SK-N-SH (cell line): ENCODE measurements at regions not wholly inside any gene's neighbourhood (a gene's known extent, or its start where the extent isn't known, plus 50 kb on each side); places are given as distances from the start of the nearest gene placed in this dataset.

Experiments used
- CTCF ChIA-PET: fragments of 300-600, 350-600 bp; formaldehyde crosslinking; extraction: SDS; loops from one replicate; lab custom pipeline; 2021; lab: Yijun Ruan, JAX
- POLR2A ChIA-PET: fragments of 350-600 bp; sonication (Branson Sonifier 250); formaldehyde crosslinking; extraction: SDS; loops from one replicate; lab custom pipeline; 2020; ENCODE audit warnings: antibody characterized with exemption, inconsistent platforms; lab: Yijun Ruan, JAX
- DNase-seq: peaks from one replicate; pipeline ENCODE4 v3.0.0; 2012
- H2AFZ ChIP-seq: fragments of 200-600 bp; sonication (generic); 2 replicates; pipeline ENCODE4 v1.8.1; 2016; ENCODE audit warnings: antibody characterized with exemption, mild to moderate bottlenecking, low read depth
- H3F3A ChIP-seq: fragments of 200-600 bp; sonication (generic); replicated peaks from 2 replicates; pipeline ENCODE3; 2016; ENCODE audit warnings: antibody characterized with exemption, mild to moderate bottlenecking; ENCODE audit not compliant: insufficient read depth
- H3K27ac ChIP-seq, 2 experiments: fragments of 200-500 bp in 1 of 2; fragments of 200-600 bp in 1 of 2; sonication (Bioruptor generic) in 1 of 2; sonication (generic), shearing (Covaris generic) in 1 of 2; 2 replicates each; pipeline versions ENCODE4 v1.5.1 to v1.6.1; 2014 to 2016; ENCODE audit warnings: low read depth in 2 of 2, inconsistent platforms in 1 of 2, low read length in 1 of 2, mild to moderate bottlenecking in 1 of 2, mixed read lengths in 1 of 2
- H3K27me3 ChIP-seq: fragments of 200-600 bp; sonication (generic), shearing (Covaris generic); 2 replicates; pipeline ENCODE4 v1.6.1; 2016; ENCODE audit warnings: mixed run types; ENCODE audit not compliant: insufficient read depth
- H3K36me3 ChIP-seq, 2 experiments: fragments of 200-500 bp in 1 of 2; fragments of 200-600 bp in 1 of 2; sonication (Bioruptor generic) in 1 of 2; sonication (generic) in 1 of 2; replicated peaks in 1 of 2; 2 replicates each; pipeline versions ENCODE3 to v1.5.1; 2014 to 2016; ENCODE audit warnings: low read length in 1 of 2, mild to moderate bottlenecking in 1 of 2; ENCODE audit not compliant: insufficient read depth in 2 of 2, control insufficient read depth in 1 of 2
- H3K4me1 ChIP-seq, 2 experiments: fragments of 200-500 bp in 1 of 2; fragments of 200-600 bp in 1 of 2; sonication (Bioruptor generic) in 1 of 2; sonication (generic), shearing (Covaris generic) in 1 of 2; 2 replicates each; pipeline versions ENCODE4 v1.5.1 to v1.6.1; 2014 to 2016; ENCODE audit warnings: low read depth in 1 of 2, low read length in 1 of 2, mixed run types in 1 of 2; ENCODE audit not compliant: insufficient read depth in 2 of 2, control insufficient read depth in 1 of 2
- H3K4me2 ChIP-seq: fragments of 200-600 bp; sonication (generic), shearing (Covaris generic); 2 replicates; pipeline ENCODE4 v1.6.1; 2017; ENCODE audit warnings: mixed run types
- H3K4me3 ChIP-seq, 2 experiments: fragments of 200-500 bp in 1 of 2; fragments of 200-600 bp in 1 of 2; sonication (Bioruptor generic) in 1 of 2; sonication (generic), shearing (Covaris generic) in 1 of 2; 2 replicates each; pipeline versions ENCODE4 v1.5.1 to v1.8.1; 2014 to 2016; ENCODE audit warnings: low read depth in 2 of 2, inconsistent platforms in 1 of 2, low read length in 1 of 2, mild to moderate bottlenecking in 1 of 2, mixed read lengths in 1 of 2, moderate library complexity in 1 of 2
- H3K79me2 ChIP-seq: fragments of 200-600 bp; sonication (generic); 2 replicates; pipeline ENCODE4 v1.8.1; 2017; ENCODE audit warnings: mild to moderate bottlenecking; ENCODE audit not compliant: insufficient read depth
- H3K9ac ChIP-seq: fragments of 200-600 bp; sonication (generic); 2 replicates; pipeline ENCODE4 v1.6.1; 2017; ENCODE audit warnings: mixed run types
- H3K9me2 ChIP-seq: fragments of 200-600 bp; sonication (generic); 2 replicates; pipeline ENCODE4 v1.6.1; 2017; ENCODE audit warnings: mixed run types
- H3K9me3 ChIP-seq: fragments of 200-600 bp; sonication (generic); 2 replicates; pipeline ENCODE4 v1.6.1; 2017; ENCODE audit warnings: mixed run types, mild to moderate bottlenecking, moderate library complexity
- H4K20me1 ChIP-seq: fragments of 200-600 bp; sonication (generic); 2 replicates; pipeline ENCODE4 v1.6.1; 2017; ENCODE audit warnings: mild to moderate bottlenecking, mixed run types; ENCODE audit not compliant: insufficient read depth
- EP300 ChIP-seq, 2 experiments: IDR thresholded peaks; 2 replicates each; pipeline versions ENCODE4 v1.4.0 to v1.6.1; 2012; ENCODE audit warnings: borderline replicate concordance in 1 of 2, low read depth in 1 of 2, low read length in 1 of 2
- EZH2phosphoT487 ChIP-seq: fragments of 200-600 bp; sonication (generic); IDR thresholded peaks from 2 replicates; pipeline ENCODE4 v1.6.1; 2017; ENCODE audit warnings: low read depth, mixed run types, mild to moderate bottlenecking, antibody characterized with exemption, moderate library complexity, borderline replicate concordance
- FOXM1 ChIP-seq: IDR thresholded peaks from 2 replicates; pipeline ENCODE4 v1.4.0; 2012; ENCODE audit warnings: low read depth, mild to moderate bottlenecking
- GATA2 ChIP-seq: sonication (generic); formaldehyde crosslinking; IDR thresholded peaks from 2 replicates; pipeline ENCODE4 v1.5.0; 2020; ENCODE audit warnings: mild to moderate bottlenecking, missing genetic modification reagents
- MEF2A ChIP-seq: IDR thresholded peaks from 2 replicates; pipeline ENCODE4 v1.4.0; 2012; ENCODE audit warnings: low read depth, borderline replicate concordance
- MXI1 ChIP-seq: IDR thresholded peaks from 2 replicates; pipeline ENCODE4 v1.6.1; 2012; ENCODE audit warnings: mild to moderate bottlenecking, low read depth, low read length, improper control_type of control experiment
- NFIC ChIP-seq: IDR thresholded peaks from 2 replicates; pipeline ENCODE4 v1.4.0; 2012; ENCODE audit warnings: borderline replicate concordance
- NRF1 ChIP-seq: IDR thresholded peaks from 2 replicates; pipeline ENCODE4 v1.6.1; 2012; ENCODE audit warnings: low read depth, mild to moderate bottlenecking, low read length
- POLR2AphosphoS5 ChIP-seq: IDR thresholded peaks from 2 replicates; pipeline ENCODE4 v1.6.1; 2012; ENCODE audit warnings: low read depth, low read length
- RAD21 ChIP-seq: IDR thresholded peaks from 2 replicates; pipeline ENCODE4 v1.6.1; 2012; ENCODE audit warnings: mild to moderate bottlenecking, low read length
- RFX5 ChIP-seq: IDR thresholded peaks from 2 replicates; pipeline ENCODE4 v1.6.1; 2012; ENCODE audit warnings: mild to moderate bottlenecking, improper control_type of control experiment, low read length
- RXRA ChIP-seq: IDR thresholded peaks from 2 replicates; pipeline ENCODE4 v1.4.0; 2012; ENCODE audit warnings: low read depth, mild to moderate bottlenecking, borderline replicate concordance
- SIN3A ChIP-seq: IDR thresholded peaks from 2 replicates; pipeline ENCODE4 v1.6.1; 2012; ENCODE audit warnings: low read depth, mild to moderate bottlenecking, low read length, moderate library complexity, borderline replicate concordance
- TEAD4 ChIP-seq: IDR thresholded peaks from 2 replicates; pipeline ENCODE4 v1.4.0; 2012; ENCODE audit warnings: mild to moderate bottlenecking, borderline replicate concordance; ENCODE audit not compliant: insufficient read depth
- WGBS: methylation state at CpG from one replicate; pipeline ENCODE4 v1.1.6; 2017; ENCODE audit warnings: low lambda C conversion rate; 5-methylcytosine and 5-hydroxymethylcytosine counted together
- TF ChIP-seq, protein P1 (sequence below): fragments of 150-350 bp; IDR thresholded peaks from 2 replicates; pipeline ENCODE4 v1.6.1; 2017; ENCODE audit warnings: antibody characterized with exemption, low read length, low read depth, borderline replicate concordance
- TF ChIP-seq, protein P2 (sequence below): IDR thresholded peaks from 2 replicates; pipeline ENCODE4 v1.4.0; 2012; ENCODE audit warnings: low read depth

GRCh38 chr13:90535421-90535820 is 812.1 kb upstream of the MIR17HG start:
- Histone ChIP-seq H3K4me2 (no peak overlapping the region), H2AFZ (no peak overlapping the region), H3K27me3 (no peaks in the 10 kb centered on the region), H3K4me3 (no peak overlapping the region), H3K79me2 (no peaks in the 10 kb centered on the region), H3K36me3 (no peaks in the 10 kb centered on the region), H3K4me1 (peaks cover 0 to 3% of the 10 kb centered on the region in 2 experiments; a peak in 1 of 4 replicates), H3F3A (no peaks in the 10 kb centered on the region), H4K20me1 (no peaks in the 10 kb centered on the region), H3K9me2 (no peaks in the 10 kb centered on the region), H3K27ac (no peak overlapping the region), H3K9ac (no peak overlapping the region), H3K9me3 (no peaks in the 10 kb centered on the region)
- TF ChIP-seq EZH2phosphoT487: no peak
- TF ChIP-seq RAD21: no peak
- TF ChIP-seq NRF1: no peak
- no peak for TF ChIP-seq NFIC
- ChIA-PET POLR2A (no interaction called here), CTCF (no interaction called here)
- WGBS: 70% methylated on average over 2 of the region's 2 CpGs
- no peak for DNase-seq

GRCh38 chr13:90538063-90538462 is 809.4 kb upstream of the MIR17HG start:
- 71% methylated on average over 2 of the region's 2 CpGs for WGBS
- no peak for DNase-seq
- no peak overlapping the region for H3K9ac ChIP-seq
- H3K9me3 ChIP-seq: no peaks in the 10 kb centered on the region
- no peak overlapping the region for H3K27ac ChIP-seq
- H3K27me3 ChIP-seq: no peaks in the 10 kb centered on the region
- TF ChIP-seq, protein P1, sequence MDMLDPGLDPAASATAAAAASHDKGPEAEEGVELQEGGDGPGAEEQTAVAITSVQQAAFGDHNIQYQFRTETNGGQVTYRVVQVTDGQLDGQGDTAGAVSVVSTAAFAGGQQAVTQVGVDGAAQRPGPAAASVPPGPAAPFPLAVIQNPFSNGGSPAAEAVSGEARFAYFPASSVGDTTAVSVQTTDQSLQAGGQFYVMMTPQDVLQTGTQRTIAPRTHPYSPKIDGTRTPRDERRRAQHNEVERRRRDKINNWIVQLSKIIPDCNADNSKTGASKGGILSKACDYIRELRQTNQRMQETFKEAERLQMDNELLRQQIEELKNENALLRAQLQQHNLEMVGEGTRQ: no peak
- TF ChIP-seq EZH2phosphoT487: no peak
- TF ChIP-seq TEAD4: no peak
- TF ChIP-seq FOXM1: no peak
- TF ChIP-seq MXI1: no peak
- no peak for TF ChIP-seq RXRA
- TF ChIP-seq POLR2AphosphoS5: no peak
- TF ChIP-seq RAD21: no peak
- TF ChIP-seq GATA2 (CRISPR knock-in tag): no peak
- TF ChIP-seq, protein P2, sequence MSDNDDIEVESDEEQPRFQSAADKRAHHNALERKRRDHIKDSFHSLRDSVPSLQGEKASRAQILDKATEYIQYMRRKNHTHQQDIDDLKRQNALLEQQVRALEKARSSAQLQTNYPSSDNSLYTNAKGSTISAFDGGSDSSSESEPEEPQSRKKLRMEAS: no peak
- TF ChIP-seq MEF2A: no peak
- TF ChIP-seq SIN3A: no peak
- no peak for TF ChIP-seq EP300 (IDR thresholded peaks at IDR 0.05; ENCODE audit: borderline replicate concordance in 1 of 2, low read depth in 1 of 2, low read length in 1 of 2)
- no peak for TF ChIP-seq NFIC
- no peak for TF ChIP-seq RFX5
- H2AFZ ChIP-seq: no peak overlapping the region
- H3K36me3 ChIP-seq: no peaks in the 10 kb centered on the region
- no peaks in the 10 kb centered on the region for H3K79me2 ChIP-seq
- peaks cover 0 to 3% of the 10 kb centered on the region in 2 experiments; a peak in 1 of 4 replicates for H3K4me1 ChIP-seq
- H4K20me1 ChIP-seq: no peaks in the 10 kb centered on the region
- no peaks in the 10 kb centered on the region for H3K9me2 ChIP-seq
- H3K4me3 ChIP-seq: no peak overlapping the region
- ChIA-PET CTCF (no interaction called here), POLR2A (no interaction called here)
- H3F3A ChIP-seq: no peaks in the 10 kb centered on the region
- no peak overlapping the region for H3K4me2 ChIP-seq
